Breast epithelium (tissue), 3 donors: ENCODE measurements at regions not wholly inside any gene's neighbourhood (a gene's known extent, or its start where the extent isn't known, plus 50 kb on each side); places are given as distances from the start of the nearest gene placed in this dataset.

Experiments used
- CTCF ChIP-seq, 3 donors: fragments of 450-650 bp; IDR thresholded peaks; one replicate each; pipeline ENCODE4 v1.5.1; 2016 to 2017; ENCODE audit warnings: antibody characterized with exemption in 3 of 3, mild to moderate bottlenecking in 3 of 3, moderate library complexity in 3 of 3
- POLR2AphosphoS5 ChIP-seq, 3 donors: sonication (generic); formaldehyde crosslinking; IDR thresholded peaks; one replicate each; pipeline ENCODE4 v1.6.1; 2017; ENCODE audit warnings: antibody characterized with exemption in 3 of 3

- no peak for TF ChIP-seq POLR2AphosphoS5 (IDR thresholded peaks at IDR 0.05)
- TF ChIP-seq CTCF (IDR thresholded peaks at IDR 0.05) = no peak
Measured at GRCh38 chr1:4330805-4331766, 323.3 kb upstream of the AJAP1 start.
